CD14-positive monocyte (primary cell): ENCODE measurements at regions not wholly inside any gene's neighbourhood (a gene's known extent, or its start where the extent isn't known, plus 50 kb on each side); places are given as distances from the start of the nearest gene placed in this dataset.

Source experiments
- DNase-seq, 3 donors: peaks; one replicate each; pipeline ENCODE4 v3.0.0-alpha.2; 2011 to 2022
- H2AFZ ChIP-seq: 2 replicates; pipeline ENCODE4 v1.6.0; 2012; ENCODE audit warnings: mild to moderate bottlenecking, low read depth, low read length, inconsistent platforms; ENCODE audit not compliant: insufficient read depth, poor library complexity, severe bottlenecking
- H3K27ac ChIP-seq, 2 donors: 1 replicate in 1 of 2; 2 replicates in 1 of 2; pipeline ENCODE4 v1.5.1; 2012 to 2013; ENCODE audit warnings: low read length in 2 of 2, control low read depth in 1 of 2, inconsistent platforms in 1 of 2, low read depth in 1 of 2, mild to moderate bottlenecking in 1 of 2
- H3K27me3 ChIP-seq, 2 donors: one replicate each; pipeline versions ENCODE4 v1.6.0 to v1.6.1; 2011 to 2013; ENCODE audit warnings: low read length in 2 of 2; ENCODE audit not compliant: control insufficient read depth in 2 of 2, insufficient read depth in 2 of 2
- H3K36me3 ChIP-seq, 2 donors: replicated peaks in 1 of 2; 1 replicate in 1 of 2; 2 replicates in 1 of 2; pipeline versions ENCODE4 v1.5.1 to v1.6.1; 2012 to 2013; ENCODE audit warnings: low read length in 2 of 2, control low read depth in 1 of 2, inconsistent platforms in 1 of 2, mild to moderate bottlenecking in 1 of 2; ENCODE audit not compliant: insufficient read depth in 2 of 2, control insufficient read depth in 1 of 2
- H3K4me1 ChIP-seq, 2 donors: 1 replicate in 1 of 2; 2 replicates in 1 of 2; pipeline versions ENCODE4 v1.5.1 to v1.6.1; 2012 to 2013; ENCODE audit warnings: low read length in 2 of 2, control low read depth in 1 of 2, inconsistent platforms in 1 of 2, mild to moderate bottlenecking in 1 of 2, moderate library complexity in 1 of 2; ENCODE audit not compliant: insufficient read depth in 2 of 2, control insufficient read depth in 1 of 2
- H3K4me2 ChIP-seq: replicated peaks from 2 replicates; pipeline ENCODE3; 2012; ENCODE audit warnings: low read length, moderate library complexity, mild to moderate bottlenecking; ENCODE audit not compliant: poor library complexity, severe bottlenecking; ENCODE audit errors: extremely low read depth
- H3K4me3 ChIP-seq, 3 experiments: fragments of 200-600 bp in 1 of 3; sonication (generic) in 1 of 3; replicated peaks in 1 of 3; 1 replicate in 2 of 3; 2 replicates in 1 of 3; pipeline ENCODE4 v1.5.1; 2011 to 2013; ENCODE audit warnings: low read length in 3 of 3, mild to moderate bottlenecking in 3 of 3, control low read depth in 2 of 3, low read depth in 2 of 3, inconsistent platforms in 1 of 3, moderate library complexity in 1 of 3
- H3K79me2 ChIP-seq: 2 replicates; pipeline ENCODE4 v1.6.0; 2012; ENCODE audit warnings: mild to moderate bottlenecking, control low read depth, inconsistent platforms, low read length, moderate library complexity; ENCODE audit not compliant: insufficient read depth
- H3K9ac ChIP-seq: 2 replicates; pipeline ENCODE4 v1.6.0; 2017; ENCODE audit warnings: low read length, mild to moderate bottlenecking; ENCODE audit not compliant: insufficient read depth, poor library complexity, severe bottlenecking
- H3K9me3 ChIP-seq, 2 donors: replicated peaks in 1 of 2; 1 replicate in 1 of 2; 2 replicates in 1 of 2; pipeline versions ENCODE4 v1.5.1 to v1.6.1; 2012 to 2013; ENCODE audit warnings: low read length in 2 of 2, control low read depth in 1 of 2; ENCODE audit not compliant: control insufficient read depth in 1 of 2, insufficient read depth in 1 of 2
- H4K20me1 ChIP-seq: 2 replicates; pipeline ENCODE4 v1.6.0; 2012; ENCODE audit warnings: mild to moderate bottlenecking, low read length, control low read depth, moderate library complexity; ENCODE audit not compliant: insufficient read depth
- H3K27ac Mint-ChIP-seq, 7 donors: one replicate each; pipeline ENCODE4 v1.8.0; 2020; ENCODE audit warnings: mild to moderate bottlenecking in 7 of 7, mixed read lengths in 7 of 7, moderate library complexity in 6 of 7, inconsistent platforms in 2 of 7
- H3K27me3 Mint-ChIP-seq, 3 donors: one replicate each; pipeline ENCODE4 v1.8.0; 2021 to 2022; ENCODE audit warnings: low read depth in 3 of 3, mild to moderate bottlenecking in 3 of 3, mixed read lengths in 3 of 3, moderate library complexity in 3 of 3, inconsistent platforms in 1 of 3
- H3K36me3 Mint-ChIP-seq, 2 donors: one replicate each; pipeline ENCODE4 v1.8.0; 2020; ENCODE audit warnings: mixed read lengths in 2 of 2, inconsistent platforms in 1 of 2, mild to moderate bottlenecking in 1 of 2
- H3K4me1 Mint-ChIP-seq: one replicate; pipeline ENCODE4 v1.8.0; 2020; ENCODE audit warnings: mild to moderate bottlenecking, mixed read lengths
- H3K4me3 Mint-ChIP-seq, 2 donors: one replicate each; pipeline ENCODE4 v1.8.0; 2020; ENCODE audit warnings: mild to moderate bottlenecking in 2 of 2, mixed read lengths in 2 of 2, moderate library complexity in 1 of 2
- H3K9me3 Mint-ChIP-seq, 7 donors: one replicate each; pipeline ENCODE4 v1.8.0; 2020 to 2022; ENCODE audit warnings: mixed read lengths in 7 of 7, mild to moderate bottlenecking in 6 of 7, moderate library complexity in 6 of 7, inconsistent platforms in 2 of 7
- CTCF ChIP-seq: fragments of 200-600 bp; IDR thresholded peaks from one replicate; pipeline ENCODE4 v1.8.0; 2022; ENCODE audit warnings: antibody characterized with exemption, mild to moderate bottlenecking
- WGBS: methylation state at CpG from one replicate; pipeline ENCODE4 v1.1.5; 2013; ENCODE audit warnings: missing lambda C conversion rate; ENCODE audit not compliant: insufficient coverage; 5-methylcytosine and 5-hydroxymethylcytosine counted together
- intact Hi-C, 2 donors: fragments of 100-400 bp; cut with micrococcal nuclease; formaldehyde crosslinking; loops; one replicate each; pipeline versions ENCODE4 v1.15.0 to v1.15.1; 2023

GRCh38 chr11:109958821-109959166 lies 134.4 kb upstream of the ZC3H12C start:
- H3K4me3 Mint-ChIP-seq: no peak overlapping the region
- H3K4me2 ChIP-seq: no peak overlapping the region

GRCh38 chr11:109960831-109961230 lies 132.4 kb upstream of the ZC3H12C start:
- Histone ChIP-seq H3K9me3 (no peaks in the 10 kb centered on the region), H3K4me1 (no peaks in the 10 kb centered on the region), H2AFZ (no peak overlapping the region), H3K9ac (no peak overlapping the region), H3K79me2 (no peaks in the 10 kb centered on the region), H3K36me3 (no peaks in the 10 kb centered on the region), H3K4me3 (no peak overlapping the region), H3K27ac (no peak overlapping the region), H3K27me3 (no peaks in the 10 kb centered on the region), H3K4me2 (no peak overlapping the region), H4K20me1 (no peaks in the 10 kb centered on the region)
- H3K4me3 Mint-ChIP-seq: no peak overlapping the region
- DNase-seq: no peak
- H3K4me1 Mint-ChIP-seq: no peaks in the 10 kb centered on the region
- no CpG with 5 or more reads among the region's 2 CpGs for WGBS
- no peaks in the 10 kb centered on the region for H3K27me3 Mint-ChIP-seq
- no peak for TF ChIP-seq CTCF
- no peaks in the 10 kb centered on the region for H3K36me3 Mint-ChIP-seq
- H3K9me3 Mint-ChIP-seq: peaks cover 0 to 5% (median 0%) of the 10 kb centered on the region in 7 donors
- intact Hi-C loops: no loop called here
- H3K27ac Mint-ChIP-seq: no peak overlapping the region

More at GRCh38 chr11:109958821-109959166, 134.4 kb upstream of the ZC3H12C start:
- no peak for TF ChIP-seq CTCF
- no CpG with 5 or more reads among the region's 2 CpGs for WGBS
- Mint-ChIP-seq H3K27ac (no peak overlapping the region), H3K27me3 (peaks cover 0 to 3% (median 0%) of the 10 kb centered on the region in 3 donors), H3K9me3 (peaks cover 0 to 5% (median 0%) of the 10 kb centered on the region in 7 donors), H3K36me3 (no peaks in the 10 kb centered on the region), H3K4me1 (no peaks in the 10 kb centered on the region)
- Histone ChIP-seq H4K20me1 (no peaks in the 10 kb centered on the region), H3K27me3 (no peaks in the 10 kb centered on the region), H3K4me1 (no peaks in the 10 kb centered on the region), H3K9ac (no peak overlapping the region), H3K9me3 (no peaks in the 10 kb centered on the region), H3K27ac (no peak overlapping the region), H3K36me3 (no peaks in the 10 kb centered on the region), H3K79me2 (no peaks in the 10 kb centered on the region), H2AFZ (no peak overlapping the region), H3K4me3 (no peak overlapping the region)
- intact Hi-C loops: no loop called here
- DNase-seq: no peak
